ENCODE measurements at regions not wholly inside any gene's neighbourhood (a gene's known extent, or its start where the extent isn't known, plus 50 kb on each side); places are given as distances from the start of the nearest gene placed in this dataset.

- ChIA-PET POLR2A (no interaction called here), CTCF (no interaction called here), SMC1A (ENCODE audit: uncharacterized antibody, unreplicated experiment) (no interaction called here), RAD21 (ENCODE audit: unreplicated experiment) (no interaction called here)
- no TSS peak for BruUV-seq (replicated peaks)
- Histone ChIP-seq H4K20me1 (ENCODE audit: control insufficient read depth, insufficient read depth) (no peaks in the 10 kb centered on the region), H3K4me3 (no peak overlapping the region), H3K4me1 (ENCODE audit: control insufficient read depth, insufficient read depth, low read length) (no peaks in the 10 kb centered on the region), H3K4me2 (ENCODE audit: control insufficient read depth, insufficient read depth) (no peak overlapping the region), H3K79me2 (ENCODE audit: control insufficient read depth, insufficient read depth, low read length) (no peaks in the 10 kb centered on the region), H3K9ac (ENCODE audit: control insufficient read depth, insufficient read depth, low read length) (no peak overlapping the region), H2AFZ (ENCODE audit: control insufficient read depth, low read depth, low read length) (no peak overlapping the region), H3K27ac (ENCODE audit: control insufficient read depth, insufficient read depth) (no peak overlapping the region), H3K36me3 (ENCODE audit: control insufficient read depth in 2 of 2, insufficient read depth in 2 of 2, low read length in 1 of 2) (no peaks in the 10 kb centered on the region), H3K27me3 (replicated peaks in 1 of 2; ENCODE audit: control insufficient read depth in 2 of 2, insufficient read depth in 2 of 2, low read length in 1 of 2) (no peaks in the 10 kb centered on the region), H3K9me3 (replicated peaks; ENCODE audit: control insufficient read depth, insufficient read depth, low read length) (no peaks in the 10 kb centered on the region)
- no peak for TF ChIP-seq SIX5 (IDR thresholded peaks at IDR 0.05; ENCODE audit: low read depth, low read length, severe bottlenecking)
- no peak for TF ChIP-seq ASH2L (IDR thresholded peaks at IDR 0.05; ENCODE audit: borderline replicate concordance, low read depth)
- TF ChIP-seq, protein P1, sequence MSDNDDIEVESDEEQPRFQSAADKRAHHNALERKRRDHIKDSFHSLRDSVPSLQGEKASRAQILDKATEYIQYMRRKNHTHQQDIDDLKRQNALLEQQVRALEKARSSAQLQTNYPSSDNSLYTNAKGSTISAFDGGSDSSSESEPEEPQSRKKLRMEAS (IDR thresholded peaks at IDR 0.05; ENCODE audit: low read depth, low read length), result no peak
- TF ChIP-seq CBFB (IDR thresholded peaks at IDR 0.05; ENCODE audit: low read depth), result no peak
- TF ChIP-seq KLF5 (IDR thresholded peaks at IDR 0.05; ENCODE audit: partially characterized antibody), result no peak
- intact Hi-C loops (cut with micrococcal nuclease; ENCODE audit: unreplicated experiment), result no loop called here
- FAIRE-seq (no peak), ATAC-seq (no peak), DNase-seq (ENCODE audit: low read depth, low spot score) (no peak)
- in situ Hi-C loops (cut with MboI), result no loop called here
- 10% methylated on average over 3 of the region's 3 CpGs for whole genome bisulfite sequencing (ENCODE audit: insufficient coverage, insufficient replicate concordance, low lambda C conversion rate, missing lambda C conversion rate)
Observed at GRCh38 chrX:125006704-125007103, 313.0 kb upstream of the TEX13C start.

DNA sequence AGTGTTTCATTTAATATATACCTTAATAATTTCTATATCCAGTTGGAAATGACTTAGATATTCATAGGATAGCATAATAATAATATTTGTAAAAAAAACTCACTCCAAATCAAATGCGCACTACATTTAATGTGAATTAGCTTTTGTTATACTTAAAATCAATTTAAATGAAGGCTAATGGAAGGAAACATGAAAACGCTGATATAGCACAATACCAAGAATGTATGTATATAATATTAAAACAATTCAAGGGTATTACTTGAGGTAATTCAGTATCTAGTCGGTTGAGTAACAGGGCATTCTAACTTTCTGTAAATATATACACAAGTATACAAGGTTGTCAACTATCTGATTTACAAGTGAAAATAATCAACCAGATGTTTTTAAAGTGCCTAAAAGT lies 307.1 kb upstream of the TEX13C start:
- no peak for ATAC-seq

More for the DNA sequence above, 307.1 kb upstream of the TEX13C start:
- DNase-seq (ENCODE audit: low read depth, low spot score) (no peak), FAIRE-seq (no peak)
- POLR2A ChIA-PET, result no interaction called here
- Histone ChIP-seq H3K36me3 (ENCODE audit: control insufficient read depth in 2 of 2, insufficient read depth in 2 of 2, low read length in 1 of 2) (no peaks in the 10 kb centered on the region), H3K27me3 (replicated peaks in 1 of 2; ENCODE audit: control insufficient read depth in 2 of 2, insufficient read depth in 2 of 2, low read length in 1 of 2) (no peaks in the 10 kb centered on the region), H3K4me3 (no peak overlapping the region), H3K79me2 (ENCODE audit: control insufficient read depth, insufficient read depth, low read length) (no peaks in the 10 kb centered on the region), H3K4me2 (ENCODE audit: control insufficient read depth, insufficient read depth) (no peak overlapping the region), H3K9me3 (replicated peaks; ENCODE audit: control insufficient read depth, insufficient read depth, low read length) (no peaks in the 10 kb centered on the region), H4K20me1 (ENCODE audit: control insufficient read depth, insufficient read depth) (no peaks in the 10 kb centered on the region), H3K4me1 (ENCODE audit: control insufficient read depth, insufficient read depth, low read length) (no peaks in the 10 kb centered on the region), H3K27ac (ENCODE audit: control insufficient read depth, insufficient read depth) (no peak overlapping the region), H3K9ac (ENCODE audit: control insufficient read depth, insufficient read depth, low read length) (no peak overlapping the region), H2AFZ (ENCODE audit: control insufficient read depth, low read depth, low read length) (no peak overlapping the region)
- BruUV-seq (replicated peaks), result no TSS peak
- CTCF ChIA-PET, result no interaction called here
- 46% methylated on average over 3 of the region's 3 CpGs for WGBS (ENCODE audit: insufficient coverage, insufficient replicate concordance, low lambda C conversion rate, missing lambda C conversion rate)
- SMC1A ChIA-PET (ENCODE audit: uncharacterized antibody, unreplicated experiment), result no interaction called here
- TF ChIP-seq EGR1 (IDR thresholded peaks at IDR 0.05; ENCODE audit: borderline replicate concordance in 1 of 2, low read depth in 2 of 2, low read length in 2 of 2) (no peak), RBBP5 (conservative IDR thresholded peaks at IDR 0.05) (no peak), GATAD2B (conservative IDR thresholded peaks at IDR 0.05; ENCODE audit: low read depth) (no peak), ZNF217 (IDR thresholded peaks at IDR 0.05) (no peak), FOXM1 (IDR thresholded peaks at IDR 0.05; ENCODE audit: low read depth, low read length) (no peak), SMARCA5 (IDR thresholded peaks at IDR 0.05) (no peak), ESRRA (IDR thresholded peaks at IDR 0.05; ENCODE audit: low read length) (no peak), NFYB (IDR thresholded peaks at IDR 0.05; ENCODE audit: insufficient read depth, low read depth, low read length) (no peak), MTA2 (IDR thresholded peaks at IDR 0.05; ENCODE audit: low read depth) (no peak), ATF7 (IDR thresholded peaks at IDR 0.05; ENCODE audit: low read depth) (no peak), CBX5 (IDR thresholded peaks at IDR 0.05; ENCODE audit: low read depth) (no peak), CREM (IDR thresholded peaks at IDR 0.05; ENCODE audit: low read depth) (no peak), STAT1 (conservative IDR thresholded peaks at IDR 0.05) (no peak), CHD4 (IDR thresholded peaks at IDR 0.05) (no peak), ZNF207 (IDR thresholded peaks at IDR 0.05; ENCODE audit: borderline replicate concordance) (no peak), PML (IDR thresholded peaks at IDR 0.05; ENCODE audit: low read length) (no peak), TCF12 (IDR thresholded peaks at IDR 0.05; ENCODE audit: low read depth, low read length) (no peak), TARDBP (IDR thresholded peaks at IDR 0.05; ENCODE audit: borderline replicate concordance) (no peak)
- RAD21 ChIA-PET (ENCODE audit: unreplicated experiment), result no interaction called here
- in situ Hi-C loops (cut with MboI) (no loop called here), intact Hi-C loops (cut with micrococcal nuclease; ENCODE audit: unreplicated experiment) (no loop called here)
